ENCODE measurements at regions not wholly inside any gene's neighbourhood (a gene's known extent, or its start where the extent isn't known, plus 50 kb on each side); places are given as distances from the start of the nearest gene placed in this dataset.

- no peak for DNase-seq (ENCODE audit: low read depth, low spot score)
- TF ChIP-seq EZH2 (IDR thresholded peaks at IDR 0.05; ENCODE audit: low read length) (no peak), CTCF (optimal IDR thresholded peaks at IDR 0.05 in 1 of 3, IDR thresholded peaks at IDR 0.05 in 1 of 3, conservative IDR thresholded peaks at IDR 0.05 in 1 of 3; ENCODE audit: extremely low read depth in 1 of 3, insufficient read depth in 2 of 3, low read length in 3 of 3) (no peak)
- H3K9me1 ChIP-seq (ENCODE audit: control insufficient read depth, extremely low read depth, insufficient read depth, low read length), result no peaks in the 10 kb centered on the region
- dilution Hi-C loops (cut with MboI; ENCODE audit: extremely low pct_ligation_motif_present, low sequenced_read_pairs), result no loop called here
- H3K4me1 ChIP-seq (ENCODE audit: control insufficient read depth, extremely low read depth, insufficient read depth, low read length), result peaks cover 17% of the 10 kb centered on the region
- H4K20me1 ChIP-seq (ENCODE audit: control insufficient read depth, extremely low read depth, insufficient read depth, low read length), result no peaks in the 10 kb centered on the region
- FAIRE-seq, result no peak
- H3K4me3 ChIP-seq (ENCODE audit: control insufficient read depth in 2 of 3, extremely low read depth in 1 of 3, insufficient read depth in 2 of 3, low read depth in 1 of 3, low read length in 3 of 3), result no peak overlapping the region
- H3K36me3 ChIP-seq (ENCODE audit: control insufficient read depth in 2 of 2, extremely low read depth in 1 of 2, insufficient read depth in 2 of 2, low read length in 2 of 2), result no peaks in the 10 kb centered on the region
- no peak overlapping the region for H3K9ac ChIP-seq (ENCODE audit: control insufficient read depth, extremely low read depth, insufficient read depth, low read length)
- H3K79me2 ChIP-seq (ENCODE audit: control insufficient read depth, insufficient read depth, low read length), result no peaks in the 10 kb centered on the region
- no peak overlapping the region for H3K27ac ChIP-seq (ENCODE audit: control insufficient read depth, insufficient read depth, low read length)
- H3K9me3 ChIP-seq (ENCODE audit: control insufficient read depth, low read depth, low read length), result no peaks in the 10 kb centered on the region
- peak overlapping the region; percentile 47 for H3K4me2 ChIP-seq (ENCODE audit: control insufficient read depth, extremely low read depth, insufficient read depth, low read depth, low read length)
- no peaks in the 10 kb centered on the region for H3K27me3 ChIP-seq (ENCODE audit: control insufficient read depth, extremely low read depth, insufficient read depth, low read length)
- no peak overlapping the region for H2AFZ ChIP-seq (ENCODE audit: control insufficient read depth, low read length)
Measured at GRCh38 chr2:12554224-12555011, 162.3 kb upstream of the TRIB2 start.

- H3K27me3 ChIP-seq (ENCODE audit: control insufficient read depth, extremely low read depth, insufficient read depth, low read length), result no peaks in the 10 kb centered on the region
- DNase-seq (ENCODE audit: low read depth, low spot score) (no peak), FAIRE-seq (no peak)
- H3K9me1 ChIP-seq (ENCODE audit: control insufficient read depth, extremely low read depth, insufficient read depth, low read length), result no peaks in the 10 kb centered on the region
- H3K27ac ChIP-seq (ENCODE audit: control insufficient read depth, insufficient read depth, low read length), result no peak overlapping the region
- no peak for TF ChIP-seq EZH2 (IDR thresholded peaks at IDR 0.05; ENCODE audit: low read length)
- TF ChIP-seq CTCF (optimal IDR thresholded peaks at IDR 0.05 in 1 of 3, IDR thresholded peaks at IDR 0.05 in 1 of 3, conservative IDR thresholded peaks at IDR 0.05 in 1 of 3; ENCODE audit: extremely low read depth in 1 of 3, insufficient read depth in 2 of 3, low read length in 3 of 3), result no peak
- H3K9me3 ChIP-seq (ENCODE audit: control insufficient read depth, low read depth, low read length), result no peaks in the 10 kb centered on the region
- no peaks in the 10 kb centered on the region for H4K20me1 ChIP-seq (ENCODE audit: control insufficient read depth, extremely low read depth, insufficient read depth, low read length)
- dilution Hi-C loops (cut with MboI; ENCODE audit: extremely low pct_ligation_motif_present, low sequenced_read_pairs), result no loop called here
- peak overlapping the region; percentile 47 for H3K4me2 ChIP-seq (ENCODE audit: control insufficient read depth, extremely low read depth, insufficient read depth, low read depth, low read length)
- H3K9ac ChIP-seq (ENCODE audit: control insufficient read depth, extremely low read depth, insufficient read depth, low read length), result no peak overlapping the region
- no peaks in the 10 kb centered on the region for H3K36me3 ChIP-seq (ENCODE audit: control insufficient read depth in 2 of 2, extremely low read depth in 1 of 2, insufficient read depth in 2 of 2, low read length in 2 of 2)
- H3K4me1 ChIP-seq (ENCODE audit: control insufficient read depth, extremely low read depth, insufficient read depth, low read length), result peaks cover 13% of the 10 kb centered on the region
- H3K79me2 ChIP-seq (ENCODE audit: control insufficient read depth, insufficient read depth, low read length), result no peaks in the 10 kb centered on the region
- H3K4me3 ChIP-seq (ENCODE audit: control insufficient read depth in 2 of 3, extremely low read depth in 1 of 3, insufficient read depth in 2 of 3, low read depth in 1 of 3, low read length in 3 of 3), result no peak overlapping the region
- H2AFZ ChIP-seq (ENCODE audit: control insufficient read depth, low read length), result no peak overlapping the region
Measured at GRCh38 chr2:12555012-12555645, 161.6 kb upstream of the TRIB2 start.
